Esophagus squamous epithelium (tissue), 4 donors: ENCODE measurements at regions not wholly inside any gene's neighbourhood (a gene's known extent, or its start where the extent isn't known, plus 50 kb on each side); places are given as distances from the start of the nearest gene placed in this dataset.

Source experiments
- POLR2A ChIP-seq, 4 donors: fragments of 450-650 bp; IDR thresholded peaks; one replicate each; pipeline ENCODE4 v1.6.1; 2017; ENCODE audit warnings: antibody characterized with exemption in 4 of 4, mild to moderate bottlenecking in 4 of 4, moderate library complexity in 3 of 4
- TF ChIP-seq, protein P1 (sequence below), 6 experiments: fragments of 450-650 bp in 4 of 6; fragments of 200-600 bp in 2 of 6; sonication (generic) in 2 of 6; IDR thresholded peaks; one replicate each; pipeline ENCODE4 v1.5.1; 2016 to 2019; ENCODE audit warnings: antibody characterized with exemption in 6 of 6, mild to moderate bottlenecking in 4 of 6, moderate library complexity in 4 of 6

DNA sequence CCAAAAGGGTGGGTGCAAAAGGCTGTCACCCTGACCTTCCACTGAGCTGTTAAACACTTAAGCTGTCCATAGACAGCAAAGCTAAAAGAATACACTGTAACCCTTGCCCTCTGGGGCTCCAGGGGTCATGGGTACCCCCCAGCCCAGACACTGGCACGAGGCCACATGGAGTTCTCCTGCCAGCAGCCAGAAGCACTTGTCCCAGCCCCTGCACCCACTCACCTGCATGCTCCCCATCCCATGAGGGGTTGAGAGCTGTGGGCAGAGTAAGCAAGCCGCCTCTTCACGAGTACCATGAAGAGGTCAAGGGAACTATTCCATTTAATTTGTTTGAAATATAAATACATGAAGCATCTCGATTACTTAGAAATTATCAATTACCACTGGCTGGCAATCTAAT lies 867.1 kb upstream of the ZEB2 start:
- TF ChIP-seq, protein P1, sequence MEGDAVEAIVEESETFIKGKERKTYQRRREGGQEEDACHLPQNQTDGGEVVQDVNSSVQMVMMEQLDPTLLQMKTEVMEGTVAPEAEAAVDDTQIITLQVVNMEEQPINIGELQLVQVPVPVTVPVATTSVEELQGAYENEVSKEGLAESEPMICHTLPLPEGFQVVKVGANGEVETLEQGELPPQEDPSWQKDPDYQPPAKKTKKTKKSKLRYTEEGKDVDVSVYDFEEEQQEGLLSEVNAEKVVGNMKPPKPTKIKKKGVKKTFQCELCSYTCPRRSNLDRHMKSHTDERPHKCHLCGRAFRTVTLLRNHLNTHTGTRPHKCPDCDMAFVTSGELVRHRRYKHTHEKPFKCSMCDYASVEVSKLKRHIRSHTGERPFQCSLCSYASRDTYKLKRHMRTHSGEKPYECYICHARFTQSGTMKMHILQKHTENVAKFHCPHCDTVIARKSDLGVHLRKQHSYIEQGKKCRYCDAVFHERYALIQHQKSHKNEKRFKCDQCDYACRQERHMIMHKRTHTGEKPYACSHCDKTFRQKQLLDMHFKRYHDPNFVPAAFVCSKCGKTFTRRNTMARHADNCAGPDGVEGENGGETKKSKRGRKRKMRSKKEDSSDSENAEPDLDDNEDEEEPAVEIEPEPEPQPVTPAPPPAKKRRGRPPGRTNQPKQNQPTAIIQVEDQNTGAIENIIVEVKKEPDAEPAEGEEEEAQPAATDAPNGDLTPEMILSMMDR (IDR thresholded peaks at IDR 0.05), result no peak
- TF ChIP-seq POLR2A (IDR thresholded peaks at IDR 0.05), result no peak
